ENCODE measurements at regions not wholly inside any gene's neighbourhood (a gene's known extent, or its start where the extent isn't known, plus 50 kb on each side); places are given as distances from the start of the nearest gene placed in this dataset.

- TF ChIP-seq EZH2phosphoT487 (IDR thresholded peaks at IDR 0.05; ENCODE audit: borderline replicate concordance, low read length) (no peak), CTCF (conservative IDR thresholded peaks at IDR 0.05; ENCODE audit: low read depth, low read length) (no peak), EZH2 (IDR thresholded peaks at IDR 0.05; ENCODE audit: low read length, unreplicated experiment) (no peak)
- H3K4me1 ChIP-seq (ENCODE audit: insufficient read depth, low read length): no peaks in the 10 kb centered on the region
- H3K4me3 ChIP-seq (ENCODE audit: low read length): no peak overlapping the region
- no peak overlapping the region for H3K27ac ChIP-seq (ENCODE audit: low read length)
- BruUV-seq (replicated peaks): no TSS peak
- DNase-seq (no peak), ATAC-seq (no peak)
- ChIA-PET CTCF (no interaction called here), POLR2A (ENCODE audit: unreplicated experiment) (no interaction called here)
- no peaks in the 10 kb centered on the region for H3K9me2 ChIP-seq (replicated peaks; ENCODE audit: low read length)
- no peaks in the 10 kb centered on the region for H3K27me3 ChIP-seq (ENCODE audit: low read length)
- no peaks in the 10 kb centered on the region for H3K36me3 ChIP-seq (ENCODE audit: low read depth, low read length)
- no peak overlapping the region for H3K9ac ChIP-seq (ENCODE audit: low read length)
- H4K20me1 ChIP-seq (ENCODE audit: low read length): no peaks in the 10 kb centered on the region
- H3K4me2 ChIP-seq (ENCODE audit: low read length): no peak overlapping the region
- H3K79me2 ChIP-seq (ENCODE audit: low read length): no peaks in the 10 kb centered on the region
- H3K9me3 ChIP-seq (ENCODE audit: low read length): no peaks in the 10 kb centered on the region
- intact Hi-C loops (cut with micrococcal nuclease): no loop called here
- no peaks in the 10 kb centered on the region for H3F3A ChIP-seq (ENCODE audit: low read length, unreplicated experiment)
- H2AFZ ChIP-seq (ENCODE audit: low read length): no peak overlapping the region
Measured at GRCh38 chr14:106820119-106820518, 1293.7 kb downstream of the TMEM121 start.

GRCh38 chr14:106821119-106821518, 1294.7 kb downstream of the TMEM121 start:
- ChIA-PET POLR2A (ENCODE audit: unreplicated experiment) (no interaction called here), CTCF (no interaction called here)
- no peaks in the 10 kb centered on the region for H3K36me3 ChIP-seq (ENCODE audit: low read depth, low read length)
- no peaks in the 10 kb centered on the region for H4K20me1 ChIP-seq (ENCODE audit: low read length)
- H3K4me2 ChIP-seq (ENCODE audit: low read length): no peak overlapping the region
- H3K9ac ChIP-seq (ENCODE audit: low read length): no peak overlapping the region
- DNase-seq (no peak), ATAC-seq (no peak)
- intact Hi-C loops (cut with micrococcal nuclease): no loop called here
- H3K79me2 ChIP-seq (ENCODE audit: low read length): no peaks in the 10 kb centered on the region
- H3K27me3 ChIP-seq (ENCODE audit: low read length): no peaks in the 10 kb centered on the region
- H3K4me1 ChIP-seq (ENCODE audit: insufficient read depth, low read length): no peaks in the 10 kb centered on the region
- no peaks in the 10 kb centered on the region for H3F3A ChIP-seq (ENCODE audit: low read length, unreplicated experiment)
- no peak for TF ChIP-seq CTCF (conservative IDR thresholded peaks at IDR 0.05; ENCODE audit: low read depth, low read length)
- TF ChIP-seq EZH2 (IDR thresholded peaks at IDR 0.05; ENCODE audit: low read length, unreplicated experiment): no peak
- no peaks in the 10 kb centered on the region for H3K9me2 ChIP-seq (replicated peaks; ENCODE audit: low read length)
- H3K27ac ChIP-seq (ENCODE audit: low read length): no peak overlapping the region
- BruUV-seq (replicated peaks): no TSS peak
- H2AFZ ChIP-seq (ENCODE audit: low read length): no peak overlapping the region
- no peaks in the 10 kb centered on the region for H3K9me3 ChIP-seq (ENCODE audit: low read length)
- no peak overlapping the region for H3K4me3 ChIP-seq (ENCODE audit: low read length)

- Histone ChIP-seq H3K27me3 (ENCODE audit: low read length) (no peaks in the 10 kb centered on the region), H3K9me2 (replicated peaks; ENCODE audit: low read length) (no peaks in the 10 kb centered on the region), H3K79me2 (ENCODE audit: low read length) (no peaks in the 10 kb centered on the region), H3K36me3 (ENCODE audit: low read depth, low read length) (no peaks in the 10 kb centered on the region), H3K9me3 (ENCODE audit: low read length) (no peaks in the 10 kb centered on the region), H3K27ac (ENCODE audit: low read length) (no peak overlapping the region), H3K4me3 (ENCODE audit: low read length) (no peak overlapping the region), H3K9ac (ENCODE audit: low read length) (no peak overlapping the region), H3K4me1 (ENCODE audit: insufficient read depth, low read length) (no peaks in the 10 kb centered on the region), H3K4me2 (ENCODE audit: low read length) (no peak overlapping the region), H3F3A (ENCODE audit: low read length, unreplicated experiment) (no peaks in the 10 kb centered on the region), H2AFZ (ENCODE audit: low read length) (no peak overlapping the region), H4K20me1 (ENCODE audit: low read length) (no peaks in the 10 kb centered on the region)
- no TSS peak for BruUV-seq (replicated peaks)
- CTCF ChIA-PET: no interaction called here
- no peak for ATAC-seq
- intact Hi-C loops (cut with micrococcal nuclease): no loop called here
- TF ChIP-seq EZH2phosphoT487 (IDR thresholded peaks at IDR 0.05; ENCODE audit: borderline replicate concordance, low read length): no peak
- TF ChIP-seq CTCF (conservative IDR thresholded peaks at IDR 0.05; ENCODE audit: low read depth, low read length): no peak
- no peak for TF ChIP-seq EZH2 (IDR thresholded peaks at IDR 0.05; ENCODE audit: low read length, unreplicated experiment)
- no peak for DNase-seq
- POLR2A ChIA-PET (ENCODE audit: unreplicated experiment): no interaction called here
Measured at GRCh38 chr14:106822905-106823304, 1296.5 kb downstream of the TMEM121 start.
